ENCODE measurements at regions not wholly inside any gene's neighbourhood (a gene's known extent, or its start where the extent isn't known, plus 50 kb on each side); places are given as distances from the start of the nearest gene placed in this dataset.
A peak's percentile ranks its signal among the peaks of the same experiment; 100 is the strongest.

GRCh38 chr10:63718006-63718405, 196.8 kb downstream of the REEP3 start:
- Histone ChIP-seq H3K27me3 (ENCODE audit: insufficient read depth, insufficient read length) (no peaks in the 10 kb centered on the region), H3K9ac (ENCODE audit: insufficient read length, low read depth) (no peak overlapping the region), H3K9me3 (ENCODE audit: insufficient read depth, low read length) (no peaks in the 10 kb centered on the region), H3K4me3 (ENCODE audit: insufficient read length, low read depth) (no peak overlapping the region), H3K4me1 (ENCODE audit: insufficient read depth, insufficient read length) (no peaks in the 10 kb centered on the region), H3K36me3 (ENCODE audit: insufficient read depth, insufficient read length, low read length) (no peaks in the 10 kb centered on the region)
- TF ChIP-seq ZNF274 (IDR thresholded peaks at IDR 0.05; ENCODE audit: low read depth, low read length) (no peak), SUZ12 (IDR thresholded peaks at IDR 0.05; ENCODE audit: extremely low read depth, insufficient read depth, insufficient read length) (no peak), YY1 (IDR thresholded peaks at IDR 0.05; ENCODE audit: insufficient read depth, insufficient read length) (no peak)
- DNase-seq (ENCODE audit: low read depth, low spot score), result no peak

- no peak overlapping the region for H3K9ac ChIP-seq (ENCODE audit: insufficient read length, low read depth)
- H3K9me3 ChIP-seq (ENCODE audit: insufficient read depth, low read length), result no peaks in the 10 kb centered on the region
- TF ChIP-seq SUZ12 (IDR thresholded peaks at IDR 0.05; ENCODE audit: extremely low read depth, insufficient read depth, insufficient read length), result no peak
- no peak for TF ChIP-seq ZNF274 (IDR thresholded peaks at IDR 0.05; ENCODE audit: low read depth, low read length)
- no peak for TF ChIP-seq YY1 (IDR thresholded peaks at IDR 0.05; ENCODE audit: insufficient read depth, insufficient read length)
- no peaks in the 10 kb centered on the region for H3K27me3 ChIP-seq (ENCODE audit: insufficient read depth, insufficient read length)
- no peaks in the 10 kb centered on the region for H3K4me1 ChIP-seq (ENCODE audit: insufficient read depth, insufficient read length)
- no peaks in the 10 kb centered on the region for H3K36me3 ChIP-seq (ENCODE audit: insufficient read depth, insufficient read length, low read length)
- no peak overlapping the region for H3K4me3 ChIP-seq (ENCODE audit: insufficient read length, low read depth)
- DNase-seq (ENCODE audit: low read depth, low spot score), result no peak
These were observed 197.2 kb downstream of the REEP3 start for GRCh38 chr10:63718421-63718820.

GRCh38 chr10:63719226-63719856, 198.1 kb downstream of the REEP3 start:
- Histone ChIP-seq H3K27me3 (ENCODE audit: insufficient read depth, insufficient read length) (no peaks in the 10 kb centered on the region), H3K4me1 (ENCODE audit: insufficient read depth, insufficient read length) (no peaks in the 10 kb centered on the region), H3K4me3 (ENCODE audit: insufficient read length, low read depth) (no peak overlapping the region), H3K9ac (ENCODE audit: insufficient read length, low read depth) (no peak overlapping the region), H3K36me3 (ENCODE audit: insufficient read depth, insufficient read length, low read length) (no peaks in the 10 kb centered on the region), H3K9me3 (ENCODE audit: insufficient read depth, low read length) (no peaks in the 10 kb centered on the region)
- no peak for TF ChIP-seq ZNF274 (IDR thresholded peaks at IDR 0.05; ENCODE audit: low read depth, low read length)
- no peak for TF ChIP-seq YY1 (IDR thresholded peaks at IDR 0.05; ENCODE audit: insufficient read depth, insufficient read length)
- DNase-seq (ENCODE audit: low read depth, low spot score), result no peak

- H3K4me1 ChIP-seq (ENCODE audit: insufficient read depth, insufficient read length), result no peaks in the 10 kb centered on the region
- H3K9me3 ChIP-seq (ENCODE audit: insufficient read depth, low read length), result no peaks in the 10 kb centered on the region
- H3K4me3 ChIP-seq (ENCODE audit: insufficient read length, low read depth), result no peak overlapping the region
- no peak overlapping the region for H3K9ac ChIP-seq (ENCODE audit: insufficient read length, low read depth)
- peak; percentile 43 for DNase-seq (ENCODE audit: low read depth, low spot score)
- no peaks in the 10 kb centered on the region for H3K27me3 ChIP-seq (ENCODE audit: insufficient read depth, insufficient read length)
- H3K36me3 ChIP-seq (ENCODE audit: insufficient read depth, insufficient read length, low read length), result no peaks in the 10 kb centered on the region
- TF ChIP-seq ZNF274 (IDR thresholded peaks at IDR 0.05; ENCODE audit: low read depth, low read length) (no peak), SUZ12 (IDR thresholded peaks at IDR 0.05; ENCODE audit: extremely low read depth, insufficient read depth, insufficient read length) (no peak), YY1 (IDR thresholded peaks at IDR 0.05; ENCODE audit: insufficient read depth, insufficient read length) (no peak)
These were observed 198.9 kb downstream of the REEP3 start for GRCh38 chr10:63720072-63720537.

- H3K9me3 ChIP-seq (ENCODE audit: insufficient read depth, low read length), result no peaks in the 10 kb centered on the region
- no peak for DNase-seq (ENCODE audit: low read depth, low spot score)
These were observed 199.5 kb downstream of the REEP3 start for GRCh38 chr10:63720676-63721075.

GRCh38 chr10:63722537-63722936, 201.3 kb downstream of the REEP3 start:
- Histone ChIP-seq H3K27me3 (ENCODE audit: insufficient read depth, insufficient read length) (no peaks in the 10 kb centered on the region), H3K9ac (ENCODE audit: insufficient read length, low read depth) (no peak overlapping the region), H3K4me1 (ENCODE audit: insufficient read depth, insufficient read length) (no peaks in the 10 kb centered on the region), H3K9me3 (ENCODE audit: insufficient read depth, low read length) (no peaks in the 10 kb centered on the region), H3K36me3 (ENCODE audit: insufficient read depth, insufficient read length, low read length) (no peaks in the 10 kb centered on the region), H3K4me3 (ENCODE audit: insufficient read length, low read depth) (no peak overlapping the region)
- TF ChIP-seq YY1 (IDR thresholded peaks at IDR 0.05; ENCODE audit: insufficient read depth, insufficient read length) (no peak), SUZ12 (IDR thresholded peaks at IDR 0.05; ENCODE audit: extremely low read depth, insufficient read depth, insufficient read length) (no peak), ZNF274 (IDR thresholded peaks at IDR 0.05; ENCODE audit: low read depth, low read length) (no peak)
- DNase-seq (ENCODE audit: low read depth, low spot score), result no peak

More at GRCh38 chr10:63720676-63721075, 199.5 kb downstream of the REEP3 start:
- no peaks in the 10 kb centered on the region for H3K36me3 ChIP-seq (ENCODE audit: insufficient read depth, insufficient read length, low read length)
- no peak overlapping the region for H3K4me3 ChIP-seq (ENCODE audit: insufficient read length, low read depth)
- no peak overlapping the region for H3K9ac ChIP-seq (ENCODE audit: insufficient read length, low read depth)
- TF ChIP-seq SUZ12 (IDR thresholded peaks at IDR 0.05; ENCODE audit: extremely low read depth, insufficient read depth, insufficient read length) (no peak), YY1 (IDR thresholded peaks at IDR 0.05; ENCODE audit: insufficient read depth, insufficient read length) (no peak), ZNF274 (IDR thresholded peaks at IDR 0.05; ENCODE audit: low read depth, low read length) (no peak)
- H3K27me3 ChIP-seq (ENCODE audit: insufficient read depth, insufficient read length), result no peaks in the 10 kb centered on the region
- no peaks in the 10 kb centered on the region for H3K4me1 ChIP-seq (ENCODE audit: insufficient read depth, insufficient read length)

GRCh38 chr10:63723320-63723719, 202.1 kb downstream of the REEP3 start:
- TF ChIP-seq SUZ12 (IDR thresholded peaks at IDR 0.05; ENCODE audit: extremely low read depth, insufficient read depth, insufficient read length) (no peak), YY1 (IDR thresholded peaks at IDR 0.05; ENCODE audit: insufficient read depth, insufficient read length) (no peak), ZNF274 (IDR thresholded peaks at IDR 0.05; ENCODE audit: low read depth, low read length) (no peak)
- Histone ChIP-seq H3K4me1 (ENCODE audit: insufficient read depth, insufficient read length) (no peaks in the 10 kb centered on the region), H3K27me3 (ENCODE audit: insufficient read depth, insufficient read length) (no peaks in the 10 kb centered on the region), H3K4me3 (ENCODE audit: insufficient read length, low read depth) (no peak overlapping the region), H3K9ac (ENCODE audit: insufficient read length, low read depth) (no peak overlapping the region), H3K36me3 (ENCODE audit: insufficient read depth, insufficient read length, low read length) (no peaks in the 10 kb centered on the region), H3K9me3 (ENCODE audit: insufficient read depth, low read length) (no peaks in the 10 kb centered on the region)
- no peak for DNase-seq (ENCODE audit: low read depth, low spot score)

Measured in NT2/D1 (cell line).